Body of pancreas (tissue), 4 donors: ENCODE measurements at regions not wholly inside any gene's neighbourhood (a gene's known extent, or its start where the extent isn't known, plus 50 kb on each side); places are given as distances from the start of the nearest gene placed in this dataset.

Experiments used
- CTCF ChIP-seq, 7 experiments: fragments of 450-650 bp in 4 of 7; fragments of 200-600 bp in 3 of 7; sonication (generic) in 3 of 7; IDR thresholded peaks; one replicate each; pipeline ENCODE4 v1.5.1; 2016 to 2019; ENCODE audit warnings: antibody characterized with exemption in 7 of 7
- POLR2A ChIP-seq, 3 donors: fragments of 450-650 bp; IDR thresholded peaks; one replicate each; pipeline ENCODE4 v1.6.1; 2016; ENCODE audit warnings: antibody characterized with exemption in 3 of 3, mild to moderate bottlenecking in 2 of 3

GRCh38 chr17:34114174-34114573 lies 140.9 kb upstream of the CCL2 start:
- TF ChIP-seq POLR2A (IDR thresholded peaks at IDR 0.05) (no peak), CTCF (IDR thresholded peaks at IDR 0.05) (no peak)
